Upper lobe of left lung (tissue), 4 donors: ENCODE measurements at regions not wholly inside any gene's neighbourhood (a gene's known extent, or its start where the extent isn't known, plus 50 kb on each side); places are given as distances from the start of the nearest gene placed in this dataset.

Source experiments
- CTCF ChIP-seq, 6 experiments: fragments of 450-650 bp in 4 of 6; fragments of 200-600 bp in 2 of 6; sonication (generic) in 2 of 6; IDR thresholded peaks; one replicate each; pipeline ENCODE4 v1.5.1; 2016 to 2019; ENCODE audit warnings: antibody characterized with exemption in 6 of 6
- EP300 ChIP-seq, 4 donors: sonication (generic); formaldehyde crosslinking; IDR thresholded peaks; one replicate each; pipeline ENCODE4 v1.5.1; 2017; ENCODE audit warnings: antibody characterized with exemption in 4 of 4, control low read depth in 2 of 4
- POLR2A ChIP-seq, 4 donors: fragments of 450-650 bp; IDR thresholded peaks; one replicate each; pipeline ENCODE4 v1.5.1; 2016 to 2017; ENCODE audit warnings: antibody characterized with exemption in 4 of 4, mild to moderate bottlenecking in 2 of 4
- POLR2AphosphoS5 ChIP-seq, 2 donors: sonication (generic); formaldehyde crosslinking; IDR thresholded peaks; one replicate each; pipeline ENCODE4 v1.5.1; 2017; ENCODE audit warnings: antibody characterized with exemption in 2 of 2

- TF ChIP-seq EP300 (IDR thresholded peaks at IDR 0.05) (no peak), CTCF (IDR thresholded peaks at IDR 0.05) (no peak), POLR2AphosphoS5 (IDR thresholded peaks at IDR 0.05) (no peak), POLR2A (IDR thresholded peaks at IDR 0.05) (no peak)
Observed at GRCh38 chr3:165920984-165921383, 83.8 kb upstream of the BCHE start.
